Motor neuron (in vitro differentiated cells): ENCODE measurements at regions not wholly inside any gene's neighbourhood (a gene's known extent, or its start where the extent isn't known, plus 50 kb on each side); places are given as distances from the start of the nearest gene placed in this dataset.

Source experiments
- ATAC-seq, 8 experiments: fragments of 200-7000 bp; cut with Tn5 transposase; replicated peaks in 6 of 8; 2 replicates each; pipeline ENCODE4 v1.8.0; 2021; ENCODE audit warnings: mild to moderate bottlenecking in 8 of 8, moderate library complexity in 8 of 8
- H3K27ac ChIP-seq, 2 donors: fragments of 250-450 bp; sonication (Bioruptor Pico); 2 replicates each; pipeline ENCODE4 v1.9.0; 2021; ENCODE audit warnings: antibody characterized with exemption in 2 of 2, mild to moderate bottlenecking in 2 of 2, moderate library complexity in 1 of 2
- H3K4me1 ChIP-seq, 2 donors: fragments of 250-450 bp; sonication (Bioruptor Pico); replicated peaks in 1 of 2; 2 replicates each; pipeline ENCODE4 v1.6.1; 2021; ENCODE audit warnings: antibody characterized with exemption in 2 of 2, mild to moderate bottlenecking in 2 of 2, moderate library complexity in 1 of 2
- H3K4me3 ChIP-seq, 5 donors: fragments of 250-450 bp; sonication (Bioruptor Pico); 2 replicates each; pipeline ENCODE4 v1.9.0; 2021; ENCODE audit warnings: antibody characterized with exemption in 5 of 5, mild to moderate bottlenecking in 5 of 5, moderate library complexity in 4 of 5
- WGBS, 10 experiments: fragments of 450-650 bp; shearing (Covaris generic); methylation state at CpG; one replicate each; pipeline ENCODE4 v1.0.0; 2022; 5-methylcytosine and 5-hydroxymethylcytosine counted together
- in situ Hi-C, 9 experiments: fragments of 400-800 bp; cut with MboI; loops; one replicate each; pipeline ENCODE4 v1.15.0; 2021; ENCODE audit warnings: low sequenced_read_pairs in 9 of 9, low pct_unique_long_range_greater_than_20kb in 2 of 9; ENCODE audit not compliant: unreplicated experiment in 9 of 9

- WGBS, 10 experiments = 60 to 86% (median 81%) methylated on average over 1 to 2 of the region's 2 CpGs; no CpG with 5 or more reads in 5 of the 10 experiments
- ATAC-seq = no peak
- in situ Hi-C loops = no loop called here
These were observed 66.7 kb upstream of the NOCT start for GRCh38 chr4:138948918-138949317.

GRCh38 chr4:138946306-138946705 lies 69.3 kb upstream of the NOCT start:
- in situ Hi-C loops = no loop called here
- 50 to 100% (median 83%) methylated on average over 1 of the region's 1 CpG; no CpG with 5 or more reads in 5 of the 10 experiments for WGBS, 10 experiments
- Histone ChIP-seq H3K4me1 (no peaks in the 10 kb centered on the region), H3K27ac (no peak overlapping the region), H3K4me3 (no peak overlapping the region)
- peak in 1 of 8 experiments; percentile 30 for ATAC-seq

More at GRCh38 chr4:138948918-138949317, 66.7 kb upstream of the NOCT start:
- H3K4me3 ChIP-seq = no peak overlapping the region
- no peaks in the 10 kb centered on the region for H3K4me1 ChIP-seq
- H3K27ac ChIP-seq = no peak overlapping the region

- no peak for ATAC-seq
- 79 to 92% (median 86%) methylated on average over 1 of the region's 1 CpG; no CpG with 5 or more reads in 5 of the 10 experiments for WGBS, 10 experiments
- in situ Hi-C loops = no loop called here
These were observed 69.7 kb upstream of the NOCT start for GRCh38 chr4:138945840-138946239.

GRCh38 chr4:138945401-138945800 lies 70.2 kb upstream of the NOCT start:
- 20 to 94% (median 75%) methylated on average over 1 to 2 of the region's 2 CpGs; no CpG with 5 or more reads in 3 of the 10 experiments for WGBS, 10 experiments
- in situ Hi-C loops = no loop called here
- Histone ChIP-seq H3K4me1 (no peaks in the 10 kb centered on the region), H3K27ac (no peak overlapping the region), H3K4me3 (no peak overlapping the region)
- ATAC-seq = no peak

More at GRCh38 chr4:138945840-138946239, 69.7 kb upstream of the NOCT start:
- Histone ChIP-seq H3K4me3 (no peak overlapping the region), H3K4me1 (no peaks in the 10 kb centered on the region), H3K27ac (no peak overlapping the region)

DNA sequence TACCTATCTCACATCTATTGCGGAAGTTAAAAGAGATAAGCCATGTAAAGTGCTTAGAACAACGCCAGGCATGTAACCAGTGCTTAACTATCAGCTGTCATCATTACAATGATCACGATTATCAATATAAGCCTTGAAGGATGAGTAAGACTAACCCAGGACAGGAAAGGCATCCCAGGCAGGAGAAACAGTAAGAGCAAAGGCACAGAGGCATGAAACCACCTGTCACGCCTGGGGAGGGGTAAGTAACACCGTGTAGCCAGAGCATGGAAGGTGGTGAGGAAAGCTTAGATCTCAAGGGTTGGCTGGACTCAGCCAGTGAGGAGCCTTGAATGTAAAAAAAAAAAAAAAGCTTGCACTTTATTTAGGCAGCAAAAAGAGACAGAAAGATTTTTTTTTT lies 71.7 kb upstream of the NOCT start:
- ATAC-seq = no peak
- in situ Hi-C loops = no loop called here
- Histone ChIP-seq H3K27ac (no peak overlapping the region), H3K4me3 (no peak overlapping the region), H3K4me1 (no peaks in the 10 kb centered on the region)
- 68 to 100% (median 91%) methylated on average over 2 to 5 of the region's 5 CpGs for WGBS, 10 experiments

GRCh38 chr4:138941037-138941436 lies 74.5 kb upstream of the NOCT start:
- in situ Hi-C loops = no loop called here
- no peak for ATAC-seq
- Histone ChIP-seq H3K27ac (no peak overlapping the region), H3K4me1 (no peaks in the 10 kb centered on the region), H3K4me3 (no peak overlapping the region)
- WGBS, 10 experiments = 75 to 100% (median 100%) methylated on average over 1 of the region's 1 CpG; no CpG with 5 or more reads in 3 of the 10 experiments

GRCh38 chr4:138939960-138940359 lies 75.6 kb upstream of the NOCT start:
- no peak for ATAC-seq
- in situ Hi-C loops = no loop called here

GRCh38 chr4:138938366-138938690 lies 77.3 kb upstream of the NOCT start:
- no peaks in the 10 kb centered on the region for H3K4me1 ChIP-seq
- 0 to 50% (median 6%) methylated on average over 2 to 3 of the region's 3 CpGs; no CpG with 5 or more reads in 2 of the 10 experiments for WGBS, 10 experiments
- ATAC-seq = peak; percentile 44 to 92 (median 77)
- in situ Hi-C loops = no loop called here
- no peak overlapping the region for H3K4me3 ChIP-seq
- H3K27ac ChIP-seq = no peak overlapping the region

More at GRCh38 chr4:138939960-138940359, 75.6 kb upstream of the NOCT start:
- Histone ChIP-seq H3K27ac (no peak overlapping the region), H3K4me1 (no peaks in the 10 kb centered on the region), H3K4me3 (no peak overlapping the region)
- WGBS, 10 experiments = 16 to 100% (median 79%) methylated on average over 1 to 4 of the region's 4 CpGs; no CpG with 5 or more reads in 1 of the 10 experiments

GRCh38 chr4:138935135-138935807 lies 80.3 kb upstream of the NOCT start:
- 33 to 100% (median 70%) methylated on average over 3 to 4 of the region's 4 CpGs for WGBS, 10 experiments
- H3K27ac ChIP-seq = no peak overlapping the region
- in situ Hi-C loops = no loop called here
- no peak overlapping the region for H3K4me3 ChIP-seq
- no peaks in the 10 kb centered on the region for H3K4me1 ChIP-seq
- ATAC-seq = peak in 1 of 8 experiments; percentile 64

GRCh38 chr4:138927072-138927471 lies 88.5 kb upstream of the NOCT start:
- H3K4me1 ChIP-seq = no peaks in the 10 kb centered on the region
- in situ Hi-C loops = no loop called here
- H3K4me3 ChIP-seq = no peak overlapping the region
- no peak overlapping the region for H3K27ac ChIP-seq
- peak in 3 of 8 experiments; percentile 65 to 81 (median 76) for ATAC-seq

DNA sequence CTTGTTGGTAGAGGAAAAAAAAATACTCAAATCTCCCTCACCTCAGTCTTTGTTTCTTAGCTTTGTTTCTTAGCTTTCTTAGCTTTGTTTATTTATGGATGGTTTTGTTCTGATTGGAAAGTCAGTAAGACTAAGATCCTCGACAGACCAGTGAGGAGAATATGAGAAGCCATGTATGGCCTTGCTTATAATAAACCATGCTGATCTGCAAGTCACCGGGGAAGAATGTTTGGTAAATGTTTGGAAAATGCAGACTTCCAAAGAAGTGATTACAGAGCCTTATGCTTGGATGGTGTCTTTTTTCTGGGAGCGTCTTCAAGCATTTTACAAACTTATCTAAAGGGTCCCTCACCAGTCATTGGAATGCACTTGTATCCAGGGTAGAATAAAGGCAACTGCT lies 90.1 kb upstream of the NOCT start:
- no peak for ATAC-seq
- H3K27ac ChIP-seq = no peak overlapping the region
- H3K4me1 ChIP-seq = no peaks in the 10 kb centered on the region
- in situ Hi-C loops = no loop called here
- WGBS, 10 experiments = 60 to 100% (median 87%) methylated on average over 1 to 3 of the region's 3 CpGs; no CpG with 5 or more reads in 2 of the 10 experiments
- no peak overlapping the region for H3K4me3 ChIP-seq

- peak; percentile 90 to 97 (median 96) for ATAC-seq
- Histone ChIP-seq H3K27ac (no peak overlapping the region), H3K4me3 (no peak overlapping the region), H3K4me1 (peaks cover 11% of the 10 kb centered on the region in 2 donors)
- in situ Hi-C loops = no loop called here
- 0 to 68% (median 25%) methylated on average over 6 to 25 of the region's 27 CpGs for WGBS, 10 experiments
These were observed 96.3 kb upstream of the NOCT start for GRCh38 chr4:138919094-138919936.

GRCh38 chr4:138918169-138918869 lies 97.3 kb upstream of the NOCT start:
- Histone ChIP-seq H3K27ac (peak overlapping the region in 1 of 2 donors; percentile 39), H3K4me3 (no peak overlapping the region), H3K4me1 (peaks cover 11% of the 10 kb centered on the region in 2 donors)
- ATAC-seq = peak in 5 of 8 experiments; percentile 71 to 85 (median 74)
- WGBS, 10 experiments = 48 to 100% (median 64%) methylated on average over 3 to 12 of the region's 15 CpGs; no CpG with 5 or more reads in 1 of the 10 experiments
- in situ Hi-C loops = no loop called here
